ENCODE measurements at regions not wholly inside any gene's neighbourhood (a gene's known extent, or its start where the extent isn't known, plus 50 kb on each side); places are given as distances from the start of the nearest gene placed in this dataset.
A peak's percentile ranks its signal among the peaks of the same experiment; 100 is the strongest.
"Not testable (repeated sequence)": the region's sequence is repeated elsewhere in the genome, so short reads cannot be mapped to it uniquely, and the experiment has no call there.

GRCh38 chr4:112739442-112739841 lies 102.5 kb downstream of the LARP7 start:
- Histone ChIP-seq H3K4me3 (ENCODE audit: low read depth, low read length) (no peak overlapping the region), H3K9me3 (no peaks in the 10 kb centered on the region), H3K36me3 (ENCODE audit: control insufficient read depth, insufficient read depth, low read length) (no peaks in the 10 kb centered on the region), H3K4me1 (no peaks in the 10 kb centered on the region), H3K27me3 (replicated peaks; ENCODE audit: control insufficient read depth, insufficient read depth, low read length) (no peaks in the 10 kb centered on the region)
- H3K4me1 Mint-ChIP-seq (ENCODE audit: low read depth, unreplicated experiment), result no peaks in the 10 kb centered on the region
- no TSS peak for BruUV-seq (replicated peaks)
- no peaks in the 10 kb centered on the region for H3K27me3 Mint-ChIP-seq (ENCODE audit: insufficient read depth, unreplicated experiment)
- ChIA-PET CTCF (no interaction called here), POLR2A (no interaction called here)
- H3K27ac Mint-ChIP-seq (ENCODE audit: unreplicated experiment), result no peak overlapping the region
- H3K36me3 Mint-ChIP-seq (ENCODE audit: insufficient read depth, unreplicated experiment), result no peaks in the 10 kb centered on the region
- no peak for DNase-seq
- no peak overlapping the region for H3K4me3 Mint-ChIP-seq (ENCODE audit: unreplicated experiment)
- TF ChIP-seq CTCF (IDR thresholded peaks at IDR 0.05; ENCODE audit: insufficient read depth in 1 of 2, low read depth in 1 of 2, low read length in 1 of 2, severe bottlenecking in 1 of 2, unreplicated experiment in 1 of 2), result no peak
- H3K9me3 Mint-ChIP-seq (ENCODE audit: unreplicated experiment), result no peaks in the 10 kb centered on the region
- intact Hi-C loops (cut with micrococcal nuclease; ENCODE audit: unreplicated experiment), result no loop called here

- no peaks in the 10 kb centered on the region for H3K36me3 Mint-ChIP-seq (ENCODE audit: insufficient read depth, unreplicated experiment)
- no peaks in the 10 kb centered on the region for H3K9me3 ChIP-seq
- CTCF ChIA-PET, result interaction anchor here (1.3 to 1.5 kb wide), 2 partner anchors 15 to 18 kb away, joined by 3 to 5 read pairs; no protein-coding TSS in a partner anchor
- POLR2A ChIA-PET, result no interaction called here
- H3K4me1 ChIP-seq, result peaks cover 42% of the 10 kb centered on the region
- H3K27me3 ChIP-seq (replicated peaks; ENCODE audit: control insufficient read depth, insufficient read depth, low read length), result no peaks in the 10 kb centered on the region
- H3K4me1 Mint-ChIP-seq (ENCODE audit: low read depth, unreplicated experiment), result peaks cover 18% of the 10 kb centered on the region
- intact Hi-C loops (cut with micrococcal nuclease; ENCODE audit: unreplicated experiment), result loop anchor here (5.0 kb wide), 1 partner anchor 110 kb away; the partner anchor contains the start of genes LARP7 and ZGRF1
- DNase-seq, result no peak
- H3K4me3 ChIP-seq (ENCODE audit: low read depth, low read length), result no peak overlapping the region
- no peaks in the 10 kb centered on the region for H3K27me3 Mint-ChIP-seq (ENCODE audit: insufficient read depth, unreplicated experiment)
- H3K36me3 ChIP-seq (ENCODE audit: control insufficient read depth, insufficient read depth, low read length), result no peaks in the 10 kb centered on the region
- no TSS peak for BruUV-seq (replicated peaks)
- TF ChIP-seq CTCF (IDR thresholded peaks at IDR 0.05; ENCODE audit: insufficient read depth in 1 of 2, low read depth in 1 of 2, low read length in 1 of 2, severe bottlenecking in 1 of 2, unreplicated experiment in 1 of 2), result no peak
- peak overlapping the region; percentile 62 for H3K27ac Mint-ChIP-seq (ENCODE audit: unreplicated experiment)
- H3K9me3 Mint-ChIP-seq (ENCODE audit: unreplicated experiment), result no peaks in the 10 kb centered on the region
- no peak overlapping the region for H3K4me3 Mint-ChIP-seq (ENCODE audit: unreplicated experiment)
These were observed 110.1 kb downstream of the LARP7 start for GRCh38 chr4:112747036-112747435.

GRCh38 chr4:112748352-112748878 lies 111.5 kb downstream of the LARP7 start:
- H3K4me1 Mint-ChIP-seq (ENCODE audit: low read depth, unreplicated experiment), result peaks cover 18% of the 10 kb centered on the region
- POLR2A ChIA-PET, result no interaction called here

GRCh38 chr4:112750749-112751148 lies 113.8 kb downstream of the LARP7 start:
- H3K36me3 Mint-ChIP-seq (ENCODE audit: insufficient read depth, unreplicated experiment); intact Hi-C loops (cut with micrococcal nuclease; ENCODE audit: unreplicated experiment); BruUV-seq (replicated peaks); H3K27me3 ChIP-seq (replicated peaks; ENCODE audit: control insufficient read depth, insufficient read depth, low read length); H3K27ac Mint-ChIP-seq (ENCODE audit: unreplicated experiment); H3K9me3 ChIP-seq; H3K27me3 Mint-ChIP-seq (ENCODE audit: insufficient read depth, unreplicated experiment); H3K9me3 Mint-ChIP-seq (ENCODE audit: unreplicated experiment); POLR2A ChIA-PET; H3K36me3 ChIP-seq (ENCODE audit: control insufficient read depth, insufficient read depth, low read length); H3K4me3 Mint-ChIP-seq (ENCODE audit: unreplicated experiment); DNase-seq; H3K4me3 ChIP-seq (ENCODE audit: low read depth, low read length): not testable (repeated sequence)
- CTCF ChIA-PET, result interaction anchor here (0.6 kb wide), 1 partner anchor 314 kb away, joined by 3 read pairs; no protein-coding TSS in a partner anchor
- H3K4me1 ChIP-seq, result peaks cover 44% of the 10 kb centered on the region
- H3K4me1 Mint-ChIP-seq (ENCODE audit: low read depth, unreplicated experiment), result peaks cover 26% of the 10 kb centered on the region

More at GRCh38 chr4:112748352-112748878, 111.5 kb downstream of the LARP7 start:
- no peak overlapping the region for H3K27ac Mint-ChIP-seq (ENCODE audit: unreplicated experiment)
- no peaks in the 10 kb centered on the region for H3K27me3 Mint-ChIP-seq (ENCODE audit: insufficient read depth, unreplicated experiment)
- DNase-seq, result no peak
- BruUV-seq (replicated peaks), result no TSS peak
- CTCF ChIA-PET, result no interaction called here
- H3K36me3 Mint-ChIP-seq (ENCODE audit: insufficient read depth, unreplicated experiment), result no peaks in the 10 kb centered on the region
- H3K9me3 ChIP-seq, result no peaks in the 10 kb centered on the region
- no peak for TF ChIP-seq CTCF (IDR thresholded peaks at IDR 0.05; ENCODE audit: insufficient read depth in 1 of 2, low read depth in 1 of 2, low read length in 1 of 2, severe bottlenecking in 1 of 2, unreplicated experiment in 1 of 2)
- H3K36me3 ChIP-seq (ENCODE audit: control insufficient read depth, insufficient read depth, low read length), result no peaks in the 10 kb centered on the region
- H3K4me3 ChIP-seq (ENCODE audit: low read depth, low read length), result no peak overlapping the region
- intact Hi-C loops (cut with micrococcal nuclease; ENCODE audit: unreplicated experiment), result loop anchor here (5.0 kb wide), 1 partner anchor 111 kb away; the partner anchor contains the start of genes LARP7 and ZGRF1
- H3K27me3 ChIP-seq (replicated peaks; ENCODE audit: control insufficient read depth, insufficient read depth, low read length), result no peaks in the 10 kb centered on the region
- H3K4me1 ChIP-seq, result peaks cover 44% of the 10 kb centered on the region
- no peak overlapping the region for H3K4me3 Mint-ChIP-seq (ENCODE audit: unreplicated experiment)
- no peaks in the 10 kb centered on the region for H3K9me3 Mint-ChIP-seq (ENCODE audit: unreplicated experiment)
